Epithelial cell of esophagus (primary cell): ENCODE measurements at regions not wholly inside any gene's neighbourhood (a gene's known extent, or its start where the extent isn't known, plus 50 kb on each side); places are given as distances from the start of the nearest gene placed in this dataset.

Source experiments
- DNase-seq: peaks from one replicate; pipeline ENCODE4 v3.0.0; 2010; ENCODE audit warnings: low read depth
- H3K4me3 ChIP-seq: 2 replicates; pipeline ENCODE4 v1.5.1; 2011; ENCODE audit warnings: mild to moderate bottlenecking, low read length, control low read depth
- CTCF ChIP-seq: IDR thresholded peaks from 2 replicates; pipeline ENCODE4 v1.5.1; 2011; ENCODE audit warnings: low read depth, mild to moderate bottlenecking, low read length, control low read depth, inconsistent platforms; ENCODE audit not compliant: insufficient read depth; ENCODE audit errors: missing control alignments

DNA sequence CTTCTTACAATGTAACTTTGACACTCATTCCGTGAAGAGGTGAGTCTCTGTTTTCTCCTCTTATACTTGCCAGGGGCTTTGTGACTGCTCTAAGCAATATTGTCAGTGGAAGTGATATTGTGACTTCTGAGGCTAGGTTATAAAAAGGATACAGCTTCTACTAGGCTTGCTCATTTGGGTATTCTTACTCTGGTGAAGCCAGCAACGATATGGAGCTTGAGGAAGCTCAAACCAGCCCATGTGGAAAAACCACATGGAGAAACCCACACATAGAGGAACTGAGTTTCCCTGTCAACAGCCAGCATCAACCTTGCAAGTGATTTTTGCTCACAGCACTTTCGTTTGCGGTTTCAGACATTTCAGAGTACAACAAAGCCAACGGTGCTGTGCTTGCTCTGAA, 149.6 kb upstream of the SEMA3E start:
- no peak for DNase-seq
- no peak for TF ChIP-seq CTCF
- H3K4me3 ChIP-seq, result no peak overlapping the region

GRCh38 chr7:83796760-83797159, 147.8 kb upstream of the SEMA3E start:
- TF ChIP-seq CTCF, result no peak
- DNase-seq, result no peak
- H3K4me3 ChIP-seq, result no peak overlapping the region

DNA sequence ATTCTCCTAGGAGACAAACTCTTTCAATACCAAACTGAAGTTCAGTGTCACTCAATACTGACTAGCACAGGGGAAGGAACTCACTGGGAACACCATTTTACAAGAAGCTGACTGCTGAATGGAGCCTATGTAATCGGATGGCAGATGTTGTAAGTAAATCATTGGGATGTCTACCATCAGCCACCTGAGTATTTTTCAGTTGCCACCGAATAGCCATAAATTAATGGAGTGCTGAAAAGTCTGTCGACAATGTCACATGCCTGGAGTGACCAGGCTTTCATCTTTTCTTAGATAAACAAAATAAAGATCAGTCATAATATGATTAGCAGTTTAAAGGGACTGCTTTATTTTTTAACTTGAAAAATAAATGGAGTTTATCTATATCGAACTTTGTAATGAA, 145.9 kb upstream of the SEMA3E start:
- TF ChIP-seq CTCF, result no peak
- H3K4me3 ChIP-seq, result no peak overlapping the region
- no peak for DNase-seq

GRCh38 chr7:83793558-83793957, 144.6 kb upstream of the SEMA3E start:
- no peak overlapping the region for H3K4me3 ChIP-seq
- no peak for DNase-seq
- no peak for TF ChIP-seq CTCF

GRCh38 chr7:83791737-83792136, 142.8 kb upstream of the SEMA3E start:
- DNase-seq, result no peak
- TF ChIP-seq CTCF, result no peak
- H3K4me3 ChIP-seq, result no peak overlapping the region

DNA sequence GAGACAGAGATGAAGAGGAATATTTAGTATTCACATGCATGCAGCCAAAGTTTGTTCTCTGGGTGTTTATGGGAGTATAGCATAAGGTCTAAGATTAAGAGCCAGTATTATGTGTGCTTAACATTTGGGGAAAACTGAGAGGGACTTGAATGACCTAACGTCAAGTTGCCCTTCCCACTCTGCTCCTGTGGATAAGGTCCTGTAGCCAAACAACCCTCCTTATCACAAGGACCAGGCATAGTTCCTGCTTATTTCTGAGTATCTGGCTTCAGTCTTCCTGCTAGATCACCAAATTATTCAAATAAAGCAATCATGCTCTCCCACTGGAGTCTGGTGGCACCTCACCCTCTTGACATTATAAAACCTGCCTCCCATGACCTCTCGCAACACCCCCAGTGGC, 137.9 kb upstream of the SEMA3E start:
- TF ChIP-seq CTCF, result no peak
- H3K4me3 ChIP-seq, result no peak overlapping the region
- no peak for DNase-seq

GRCh38 chr7:83782628-83783027, 133.7 kb upstream of the SEMA3E start:
- TF ChIP-seq CTCF, result no peak
- no peak overlapping the region for H3K4me3 ChIP-seq
- DNase-seq, result peak; percentile 32
